RWPE2 (cell line): ENCODE measurements at regions not wholly inside any gene's neighbourhood (a gene's known extent, or its start where the extent isn't known, plus 50 kb on each side); places are given as distances from the start of the nearest gene placed in this dataset.
"Not testable (repeated sequence)": the region's sequence is repeated elsewhere in the genome, so short reads cannot be mapped to it uniquely, and the experiment has no call there.

Experiments
- ATAC-seq: fragments of 200-7000 bp; cut with Tn5 transposase; 3 replicates; pipeline ENCODE4 v1.9.1; 2021; ENCODE audit warnings: low read depth
- DNase-seq: peaks from one replicate; pipeline ENCODE4 v3.0.0-alpha.2; 2020; ENCODE audit warnings: low spot score
- H3K27ac ChIP-seq: fragments of 450-650 bp; 2 replicates; pipeline ENCODE4 v1.5.1; 2017; ENCODE audit warnings: mild to moderate bottlenecking; ENCODE audit not compliant: poor library complexity, severe bottlenecking
- H3K27me3 ChIP-seq: fragments of 250-450 bp; sonication (Bioruptor Pico); 2 replicates; pipeline ENCODE4 v1.5.1; 2021; ENCODE audit warnings: mild to moderate bottlenecking, moderate library complexity; ENCODE audit not compliant: insufficient read depth, poor library complexity, severe bottlenecking
- H3K36me3 ChIP-seq: fragments of 250-450 bp; sonication (Bioruptor Pico); 2 replicates; pipeline ENCODE4 v1.5.1; 2020; ENCODE audit warnings: low read depth, mild to moderate bottlenecking, moderate library complexity
- H3K4me1 ChIP-seq: fragments of 250-450 bp; sonication (Bioruptor Pico); 2 replicates; pipeline ENCODE4 v1.5.1; 2021; ENCODE audit warnings: mild to moderate bottlenecking, moderate library complexity; ENCODE audit not compliant: insufficient read depth, poor library complexity, severe bottlenecking
- H3K4me3 ChIP-seq: fragments of 250-450 bp; sonication (Bioruptor Pico); 2 replicates; pipeline ENCODE4 v1.5.1; 2021; ENCODE audit warnings: mild to moderate bottlenecking, moderate library complexity; ENCODE audit not compliant: severe bottlenecking
- H3K9me3 ChIP-seq: fragments of 250-450 bp; sonication (Bioruptor Pico); 2 replicates; pipeline ENCODE4 v1.5.1; 2021; ENCODE audit warnings: mild to moderate bottlenecking, moderate library complexity; ENCODE audit not compliant: severe bottlenecking
- TF ChIP-seq, protein P1 (sequence below): fragments of 450-650 bp; IDR thresholded peaks from one replicate; pipeline ENCODE4 v1.5.1; 2017; ENCODE audit warnings: mild to moderate bottlenecking, moderate library complexity; ENCODE audit not compliant: poor library complexity, severe bottlenecking

DNA sequence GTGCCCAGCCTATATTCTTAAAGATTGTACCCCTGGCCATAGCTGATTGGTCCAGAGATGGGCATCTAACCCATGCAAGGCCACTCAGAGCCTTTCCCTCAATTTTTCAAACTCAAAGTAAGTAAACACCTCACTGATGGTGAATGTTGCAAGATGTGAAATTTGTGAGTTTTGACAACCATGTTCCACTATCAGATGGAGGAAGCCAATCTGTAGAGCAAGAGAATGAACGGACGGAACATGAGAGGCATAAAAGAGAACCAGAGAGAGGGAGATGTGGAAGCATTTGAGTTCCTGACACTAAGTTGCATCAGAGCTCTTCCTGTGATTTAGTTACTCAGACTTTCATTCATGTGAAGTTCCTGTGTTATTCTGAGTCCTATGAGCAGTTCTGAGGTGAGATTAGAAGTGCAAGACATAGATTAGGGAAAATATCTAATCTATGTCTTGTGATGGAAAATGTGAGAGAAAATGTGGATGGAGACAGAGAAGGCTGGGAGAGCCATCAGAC lies 73.3 kb downstream of the PRSS23 start:
- Histone ChIP-seq H3K9me3 (no peaks in the 10 kb centered on the region), H3K36me3 (no peaks in the 10 kb centered on the region), H3K27ac (no peak overlapping the region), H3K4me3 (no peak overlapping the region), H3K27me3 (no peaks in the 10 kb centered on the region), H3K4me1 (no peaks in the 10 kb centered on the region)
- DNase-seq (no peak), ATAC-seq (no peak)
- TF ChIP-seq, protein P1, sequence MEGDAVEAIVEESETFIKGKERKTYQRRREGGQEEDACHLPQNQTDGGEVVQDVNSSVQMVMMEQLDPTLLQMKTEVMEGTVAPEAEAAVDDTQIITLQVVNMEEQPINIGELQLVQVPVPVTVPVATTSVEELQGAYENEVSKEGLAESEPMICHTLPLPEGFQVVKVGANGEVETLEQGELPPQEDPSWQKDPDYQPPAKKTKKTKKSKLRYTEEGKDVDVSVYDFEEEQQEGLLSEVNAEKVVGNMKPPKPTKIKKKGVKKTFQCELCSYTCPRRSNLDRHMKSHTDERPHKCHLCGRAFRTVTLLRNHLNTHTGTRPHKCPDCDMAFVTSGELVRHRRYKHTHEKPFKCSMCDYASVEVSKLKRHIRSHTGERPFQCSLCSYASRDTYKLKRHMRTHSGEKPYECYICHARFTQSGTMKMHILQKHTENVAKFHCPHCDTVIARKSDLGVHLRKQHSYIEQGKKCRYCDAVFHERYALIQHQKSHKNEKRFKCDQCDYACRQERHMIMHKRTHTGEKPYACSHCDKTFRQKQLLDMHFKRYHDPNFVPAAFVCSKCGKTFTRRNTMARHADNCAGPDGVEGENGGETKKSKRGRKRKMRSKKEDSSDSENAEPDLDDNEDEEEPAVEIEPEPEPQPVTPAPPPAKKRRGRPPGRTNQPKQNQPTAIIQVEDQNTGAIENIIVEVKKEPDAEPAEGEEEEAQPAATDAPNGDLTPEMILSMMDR = no peak

DNA sequence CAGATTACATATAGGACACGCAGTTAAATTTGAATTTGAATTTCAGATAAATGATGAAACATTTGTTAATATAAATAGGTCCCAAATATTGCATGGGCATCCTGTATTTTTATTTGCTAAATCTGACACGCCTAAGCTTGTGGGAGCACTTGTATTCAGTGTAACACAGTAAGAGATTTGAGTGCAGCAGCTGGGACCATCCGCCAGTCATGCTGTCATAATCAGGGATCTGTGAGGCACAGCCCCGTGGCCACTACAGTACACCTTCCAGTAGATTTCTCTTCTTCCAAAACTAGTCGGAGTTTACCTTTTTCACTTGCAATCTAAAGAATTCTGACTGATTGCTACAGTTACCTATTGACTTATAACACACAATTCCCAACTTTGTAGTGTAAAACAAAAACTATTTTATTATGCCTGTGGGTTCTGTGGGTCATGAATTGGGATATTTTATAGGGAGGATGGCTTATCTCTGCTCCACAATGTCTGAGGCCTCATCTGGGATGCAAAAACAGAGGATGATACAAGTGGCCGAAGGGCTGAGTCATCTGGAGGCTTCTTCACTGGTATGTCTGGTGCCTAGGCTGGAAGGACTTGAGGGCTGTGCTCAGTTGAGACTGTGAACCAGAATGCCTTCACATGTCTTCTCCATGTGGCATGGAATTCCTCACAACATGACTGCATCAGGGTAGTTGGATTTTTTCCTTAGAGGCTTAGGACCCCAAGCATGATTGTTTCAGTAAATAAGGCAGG lies 74.1 kb downstream of the PRSS23 start:
- H3K4me3 ChIP-seq = no peak overlapping the region
- no peaks in the 10 kb centered on the region for H3K9me3 ChIP-seq
- H3K36me3 ChIP-seq = no peaks in the 10 kb centered on the region
- no peak for ATAC-seq
- H3K27ac ChIP-seq = no peak overlapping the region
- DNase-seq = no peak
- TF ChIP-seq, protein P1 = no peak
- H3K4me1 ChIP-seq = no peaks in the 10 kb centered on the region
- H3K27me3 ChIP-seq = no peaks in the 10 kb centered on the region

DNA sequence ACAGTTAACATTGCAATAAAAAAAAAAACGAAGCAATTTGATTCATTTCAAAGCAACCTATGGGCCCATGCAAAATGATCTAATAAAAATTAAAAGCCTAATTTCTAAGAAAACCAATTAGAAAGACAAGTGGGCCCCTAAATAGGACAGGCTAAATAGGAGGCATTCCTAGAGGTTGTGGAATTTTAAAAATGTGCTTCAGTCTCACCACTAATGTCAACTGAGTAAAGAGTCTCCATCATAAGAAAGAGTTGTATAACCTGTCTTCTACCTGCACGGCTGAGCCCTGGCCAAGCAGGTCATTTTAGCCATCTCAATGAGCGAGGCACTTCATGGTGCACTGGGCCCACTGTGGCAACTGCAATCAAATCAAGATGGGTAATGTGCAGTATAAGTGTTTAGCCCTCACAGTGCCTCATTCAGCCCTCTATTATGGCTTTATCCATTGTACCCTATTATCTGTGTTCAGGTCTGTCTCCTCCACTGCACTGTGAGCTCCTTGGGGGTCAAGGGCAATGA lies 76.4 kb downstream of the PRSS23 start:
- Histone ChIP-seq H3K27me3 (no peaks in the 10 kb centered on the region), H3K36me3 (no peaks in the 10 kb centered on the region), H3K4me1 (no peaks in the 10 kb centered on the region), H3K27ac (no peak overlapping the region), H3K4me3 (no peak overlapping the region), H3K9me3 (no peaks in the 10 kb centered on the region)
- ATAC-seq = no peak
- TF ChIP-seq, protein P1 = no peak
- DNase-seq = no peak

DNA sequence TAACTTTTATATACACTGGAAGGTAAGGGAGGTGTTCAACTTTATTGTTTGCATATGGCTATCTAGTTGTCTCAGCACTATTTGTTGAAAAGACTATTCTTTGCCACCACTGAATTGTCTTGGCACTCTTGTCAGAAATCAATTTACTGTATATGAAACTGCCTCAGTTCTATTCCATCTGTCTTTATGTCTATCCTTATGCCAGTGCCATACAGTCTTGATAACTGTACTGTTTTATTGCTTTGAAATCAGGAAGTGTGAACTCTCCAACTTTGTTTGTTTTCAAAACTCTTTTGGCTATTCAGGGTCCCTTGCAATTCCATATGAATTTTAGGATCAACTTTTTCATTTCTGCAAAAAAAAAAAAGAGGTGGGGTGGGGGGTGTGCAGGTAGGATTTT lies 77.2 kb downstream of the PRSS23 start:
- Histone ChIP-seq H3K4me1 (no peaks in the 10 kb centered on the region), H3K9me3 (no peaks in the 10 kb centered on the region), H3K4me3 (no peak overlapping the region), H3K27me3 (no peaks in the 10 kb centered on the region), H3K36me3 (no peaks in the 10 kb centered on the region), H3K27ac (no peak overlapping the region)
- TF ChIP-seq, protein P1 = no peak
- ATAC-seq (no peak), DNase-seq (no peak)

DNA sequence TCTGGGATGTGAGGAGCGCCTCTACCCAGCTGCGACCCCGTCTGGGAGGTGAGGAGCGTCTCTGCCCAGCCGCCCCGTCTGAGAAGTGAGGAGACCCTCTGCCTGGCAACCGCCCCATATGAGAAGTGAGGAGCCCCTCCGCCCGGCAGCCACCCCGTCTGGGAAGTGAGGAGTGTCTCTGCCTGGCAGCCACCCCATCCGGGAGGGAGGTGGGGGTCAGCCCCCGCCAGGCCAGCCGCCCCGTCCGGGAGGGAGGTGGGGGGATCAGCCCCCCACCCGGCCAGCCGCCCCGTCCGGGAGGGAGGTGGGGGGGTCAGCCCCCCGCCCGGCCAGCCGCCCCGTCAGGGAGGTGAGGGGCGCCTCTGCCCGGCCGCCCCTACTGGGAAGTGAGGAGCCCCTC lies 76.0 kb downstream of the FZD4 start:
- H3K9me3 ChIP-seq, H3K4me3 ChIP-seq, DNase-seq, H3K27me3 ChIP-seq, H3K4me1 ChIP-seq, ATAC-seq, H3K36me3 ChIP-seq, H3K27ac ChIP-seq: not testable (repeated sequence)
